VCaP (cell line): ENCODE measurements at regions not wholly inside any gene's neighbourhood (a gene's known extent, or its start where the extent isn't known, plus 50 kb on each side); places are given as distances from the start of the nearest gene placed in this dataset.
"Not testable (repeated sequence)": the region's sequence is repeated elsewhere in the genome, so short reads cannot be mapped to it uniquely, and the experiment has no call there.

Experiments used
- H3K27ac ChIP-seq: fragments of 450-650 bp; 2 replicates; pipeline ENCODE4 v1.5.1; 2017
- TF ChIP-seq, protein P1 (sequence below): fragments of 450-650 bp; conservative IDR thresholded peaks from 2 replicates; pipeline ENCODE4 v1.5.1; 2017; ENCODE audit warnings: mild to moderate bottlenecking, moderate library complexity

DNA sequence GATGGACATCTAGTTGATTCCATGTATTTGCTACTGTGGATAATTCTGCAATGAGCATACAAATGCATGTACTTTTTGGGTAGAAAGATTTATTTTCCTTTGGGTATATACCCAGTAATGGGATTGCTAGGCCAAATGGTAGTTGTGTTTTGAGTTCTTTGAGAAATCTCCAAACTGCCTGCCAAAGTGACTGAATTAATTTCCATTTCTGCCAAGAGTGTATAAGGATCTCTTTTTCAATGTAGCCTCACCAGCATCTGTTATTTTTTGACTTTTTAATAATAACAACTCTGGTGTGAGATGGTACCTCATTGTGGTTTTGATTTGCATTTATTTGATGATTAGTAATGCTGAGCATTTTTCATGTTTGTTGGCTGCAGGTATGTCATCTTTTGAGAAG lies 435.0 kb upstream of the CBLB start:
- TF ChIP-seq, protein P1, sequence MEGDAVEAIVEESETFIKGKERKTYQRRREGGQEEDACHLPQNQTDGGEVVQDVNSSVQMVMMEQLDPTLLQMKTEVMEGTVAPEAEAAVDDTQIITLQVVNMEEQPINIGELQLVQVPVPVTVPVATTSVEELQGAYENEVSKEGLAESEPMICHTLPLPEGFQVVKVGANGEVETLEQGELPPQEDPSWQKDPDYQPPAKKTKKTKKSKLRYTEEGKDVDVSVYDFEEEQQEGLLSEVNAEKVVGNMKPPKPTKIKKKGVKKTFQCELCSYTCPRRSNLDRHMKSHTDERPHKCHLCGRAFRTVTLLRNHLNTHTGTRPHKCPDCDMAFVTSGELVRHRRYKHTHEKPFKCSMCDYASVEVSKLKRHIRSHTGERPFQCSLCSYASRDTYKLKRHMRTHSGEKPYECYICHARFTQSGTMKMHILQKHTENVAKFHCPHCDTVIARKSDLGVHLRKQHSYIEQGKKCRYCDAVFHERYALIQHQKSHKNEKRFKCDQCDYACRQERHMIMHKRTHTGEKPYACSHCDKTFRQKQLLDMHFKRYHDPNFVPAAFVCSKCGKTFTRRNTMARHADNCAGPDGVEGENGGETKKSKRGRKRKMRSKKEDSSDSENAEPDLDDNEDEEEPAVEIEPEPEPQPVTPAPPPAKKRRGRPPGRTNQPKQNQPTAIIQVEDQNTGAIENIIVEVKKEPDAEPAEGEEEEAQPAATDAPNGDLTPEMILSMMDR, result no peak
- H3K27ac ChIP-seq, result no peak overlapping the region

DNA sequence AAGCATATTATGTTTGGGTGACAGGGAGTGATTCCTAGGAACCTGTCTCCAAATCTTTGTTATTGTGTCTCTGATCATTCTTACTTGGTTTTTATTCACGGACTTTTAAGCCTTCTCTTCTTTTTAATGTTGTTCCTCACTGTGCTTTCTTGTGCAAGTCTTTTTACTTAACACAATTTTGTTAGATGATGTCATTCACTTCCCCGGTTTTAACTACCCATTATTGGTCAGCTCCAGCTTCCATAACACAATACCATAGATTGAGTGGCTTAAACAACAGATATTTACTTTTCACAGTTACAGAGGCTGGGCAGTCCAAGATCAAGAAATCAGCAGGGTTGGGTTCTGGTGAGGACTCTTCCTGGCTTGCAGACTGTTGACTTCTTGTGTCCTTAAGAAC lies 436.3 kb upstream of the CBLB start:
- TF ChIP-seq, protein P1, result no peak

DNA sequence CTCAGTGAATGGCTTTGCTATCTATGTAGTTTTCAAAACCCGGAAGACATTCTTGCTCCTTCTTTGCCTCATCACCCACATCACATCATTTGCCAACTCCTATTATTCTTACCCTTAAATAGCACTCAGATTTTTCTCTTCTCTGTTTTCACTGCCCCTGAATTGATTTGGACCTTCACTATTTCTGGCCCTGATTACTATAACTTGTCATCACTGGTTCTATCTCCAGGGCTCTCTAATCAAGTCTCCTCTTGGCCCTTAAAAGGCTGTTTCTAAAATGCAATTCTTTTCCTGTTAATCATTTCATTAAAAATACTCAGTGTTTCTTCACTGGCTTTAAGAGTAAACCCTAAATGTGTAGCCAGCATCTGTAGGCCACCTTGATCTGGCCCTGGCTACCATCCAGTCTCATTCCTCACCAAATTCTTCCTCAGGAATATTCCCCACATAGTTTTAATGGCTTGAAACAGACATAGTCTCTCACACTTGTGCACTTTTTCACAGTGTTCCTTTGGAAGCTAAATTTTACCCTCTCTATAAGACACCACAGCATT lies 437.1 kb upstream of the CBLB start:
- TF ChIP-seq, protein P1, result no peak
- H3K27ac ChIP-seq, result no peak overlapping the region

More for the DNA sequence above, 436.3 kb upstream of the CBLB start:
- no peak overlapping the region for H3K27ac ChIP-seq

DNA sequence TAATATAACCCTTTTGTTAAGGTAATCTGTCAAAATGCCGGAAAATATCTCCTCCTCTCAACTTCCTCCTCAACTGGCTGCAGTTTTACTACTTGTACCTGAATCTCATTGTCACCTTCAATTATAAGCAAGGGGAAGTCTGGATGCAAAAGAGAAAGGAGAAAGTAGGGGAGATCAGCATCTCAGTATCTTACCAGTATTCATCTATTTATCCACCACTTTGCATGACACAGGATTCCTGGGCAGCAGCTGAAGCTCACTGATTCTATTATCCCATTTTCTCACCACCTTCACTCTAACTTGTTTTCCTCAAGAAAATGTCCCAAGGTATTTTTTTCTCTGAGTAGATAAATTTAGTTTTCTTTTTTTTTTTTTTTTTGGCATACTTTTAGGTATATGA lies 440.5 kb upstream of the CBLB start:
- TF ChIP-seq, protein P1, result no peak
- no peak overlapping the region for H3K27ac ChIP-seq

DNA sequence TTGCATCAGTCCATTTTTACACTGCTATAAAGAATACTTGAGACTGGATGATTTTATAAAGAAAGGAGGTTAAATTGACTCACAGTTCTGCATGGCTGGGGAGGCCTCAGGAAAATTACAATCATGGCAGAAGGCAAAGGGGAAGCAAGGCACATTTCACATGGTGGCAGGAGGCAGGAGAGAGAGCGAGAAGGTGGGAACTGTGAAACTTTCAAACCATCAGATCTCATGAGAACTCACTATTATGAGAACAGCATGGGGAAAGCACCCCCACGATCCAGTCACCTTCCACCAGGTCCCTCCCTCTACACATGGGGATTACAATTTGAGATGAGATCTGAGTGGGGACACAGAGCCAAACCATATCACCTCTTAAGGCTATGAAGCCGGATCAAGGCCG lies 441.0 kb upstream of the CBLB start:
- not testable (repeated sequence) for H3K27ac ChIP-seq

DNA sequence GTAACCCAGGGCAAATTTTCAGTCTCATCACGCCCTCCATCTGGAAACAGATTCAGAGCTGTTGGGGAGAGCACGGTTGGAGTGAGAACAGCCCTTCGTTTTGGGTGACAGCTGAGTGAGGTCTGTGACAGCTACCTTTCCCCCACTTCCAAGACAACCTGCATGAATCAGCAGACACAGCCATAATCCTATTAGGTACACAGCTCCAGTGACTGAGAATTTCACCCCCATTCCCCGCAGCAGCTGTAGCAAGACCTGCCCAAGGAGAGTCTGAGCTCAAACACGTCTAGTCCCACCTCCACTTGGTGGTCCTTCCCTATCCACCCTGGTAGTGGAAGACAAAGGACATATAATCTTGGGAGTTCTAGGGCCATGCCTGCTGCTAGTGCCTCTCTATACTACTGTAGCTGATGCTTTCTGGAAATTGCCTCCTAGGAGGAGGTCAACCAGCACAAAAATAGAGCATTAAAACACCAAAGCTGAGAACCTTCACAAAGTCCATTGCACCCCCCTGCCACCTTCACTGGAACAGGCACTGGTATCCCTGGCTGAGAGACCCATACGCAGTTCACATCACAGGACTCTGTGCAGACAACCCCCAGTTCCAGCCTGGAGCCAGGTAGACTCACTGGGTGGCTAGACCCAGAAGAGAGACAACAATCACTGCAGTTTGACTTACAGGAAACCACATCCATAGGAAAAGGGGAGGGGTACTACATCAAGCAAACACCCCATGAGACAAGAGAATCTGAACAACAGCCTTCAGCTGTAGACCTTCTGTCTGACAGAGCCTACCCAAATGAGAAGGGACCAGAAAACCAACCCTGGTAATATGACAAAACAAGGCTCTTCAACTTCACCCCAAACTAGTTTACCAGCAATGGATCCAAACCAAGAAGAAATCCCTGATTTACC lies 448.6 kb upstream of the CBLB start:
- no peak overlapping the region for H3K27ac ChIP-seq
- TF ChIP-seq, protein P1, result no peak

DNA sequence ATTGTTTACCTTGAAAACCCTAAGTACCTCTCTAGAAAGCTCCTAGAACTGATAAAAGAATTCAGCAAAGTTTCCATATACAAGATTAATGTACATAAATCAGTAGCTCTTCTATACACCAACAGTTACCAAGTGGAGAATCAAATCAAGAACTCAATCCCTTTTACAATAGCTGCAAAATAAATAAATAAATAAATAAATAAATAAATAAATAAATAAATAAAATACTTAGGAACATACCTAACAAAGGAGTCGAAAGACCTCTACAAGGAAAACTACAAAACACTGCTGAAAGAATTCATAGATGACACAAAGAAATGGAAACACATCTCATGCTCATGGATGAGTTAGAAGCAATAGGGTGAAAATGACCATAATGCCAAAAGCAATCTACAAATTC lies 452.6 kb upstream of the CBLB start:
- not testable (repeated sequence) for H3K27ac ChIP-seq

DNA sequence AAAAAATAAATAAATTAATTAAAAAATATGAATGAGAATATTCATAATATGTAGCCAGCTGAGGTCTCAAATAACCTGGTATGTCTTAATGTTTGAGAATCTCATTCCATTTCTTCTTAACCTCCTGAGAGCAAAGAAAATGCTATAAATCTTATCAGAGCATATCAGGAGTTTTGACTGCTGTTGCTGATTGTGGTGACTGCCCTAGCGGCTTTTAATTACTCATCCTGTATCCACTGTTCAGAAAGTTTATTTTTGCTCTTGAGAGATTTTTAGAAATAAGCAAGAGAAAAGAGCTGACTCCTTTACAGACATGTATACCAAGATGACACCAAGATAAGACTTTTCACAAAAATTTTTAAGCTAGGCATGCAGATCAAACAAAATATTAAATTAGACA lies 454.8 kb upstream of the CBLB start:
- TF ChIP-seq, protein P1, result no peak
- H3K27ac ChIP-seq, result no peak overlapping the region
